ENCODE measurements at regions not wholly inside any gene's neighbourhood (a gene's known extent, or its start where the extent isn't known, plus 50 kb on each side); places are given as distances from the start of the nearest gene placed in this dataset.
"Not testable (repeated sequence)": the region's sequence is repeated elsewhere in the genome, so short reads cannot be mapped to it uniquely, and the experiment has no call there.

- Histone ChIP-seq H3K27me3 (ENCODE audit: insufficient read depth, poor library complexity, severe bottlenecking) (no peaks in the 10 kb centered on the region), H3K27ac (replicated peaks) (no peak overlapping the region), H3K4me3 (replicated peaks; ENCODE audit: insufficient read depth, low read length) (no peak overlapping the region)
- DNase-seq (ENCODE audit: low read depth in 1 of 2, low spot score in 1 of 2), result no peak
- TF ChIP-seq REST (IDR thresholded peaks at IDR 0.05; ENCODE audit: insufficient replicate concordance, low read depth) (no peak), CTCF (IDR thresholded peaks at IDR 0.05; ENCODE audit: insufficient read depth, low read length) (no peak), GABPA (IDR thresholded peaks at IDR 0.05; ENCODE audit: low read depth) (no peak)
Measured at GRCh38 chr18:1436199-1436598, 531.5 kb downstream of the ADCYAP1 start.

- TF ChIP-seq SPI1 (IDR thresholded peaks at IDR 0.05; ENCODE audit: borderline replicate concordance, low read depth), result no peak
- TF ChIP-seq REST (IDR thresholded peaks at IDR 0.05; ENCODE audit: insufficient replicate concordance, low read depth), result no peak
- no peak for TF ChIP-seq CTCF (IDR thresholded peaks at IDR 0.05; ENCODE audit: insufficient read depth, low read length)
- TF ChIP-seq GABPA (IDR thresholded peaks at IDR 0.05; ENCODE audit: low read depth), result no peak
- TF ChIP-seq POLR2AphosphoS5 (IDR thresholded peaks at IDR 0.05; ENCODE audit: low read depth), result no peak
- Histone ChIP-seq H3K27me3 (ENCODE audit: insufficient read depth, poor library complexity, severe bottlenecking) (no peaks in the 10 kb centered on the region), H3K27ac (replicated peaks) (no peak overlapping the region), H3K4me3 (replicated peaks; ENCODE audit: insufficient read depth, low read length) (no peak overlapping the region)
- no peak for DNase-seq (ENCODE audit: low read depth in 1 of 2, low spot score in 1 of 2)
Measured at GRCh38 chr18:1438458-1438910, 533.8 kb downstream of the ADCYAP1 start.

- TF ChIP-seq REST (IDR thresholded peaks at IDR 0.05; ENCODE audit: insufficient replicate concordance, low read depth) (no peak), GABPA (IDR thresholded peaks at IDR 0.05; ENCODE audit: low read depth) (no peak), CTCF (IDR thresholded peaks at IDR 0.05; ENCODE audit: insufficient read depth, low read length) (no peak), POLR2AphosphoS5 (IDR thresholded peaks at IDR 0.05; ENCODE audit: low read depth) (no peak), SPI1 (IDR thresholded peaks at IDR 0.05; ENCODE audit: borderline replicate concordance, low read depth) (no peak)
- Histone ChIP-seq H3K27me3 (ENCODE audit: insufficient read depth, poor library complexity, severe bottlenecking) (no peaks in the 10 kb centered on the region), H3K4me3 (replicated peaks; ENCODE audit: insufficient read depth, low read length) (no peak overlapping the region), H3K27ac (replicated peaks) (no peak overlapping the region)
- DNase-seq (ENCODE audit: low read depth in 1 of 2, low spot score in 1 of 2), result no peak
Measured at GRCh38 chr18:1438967-1439366, 534.3 kb downstream of the ADCYAP1 start.

- not testable (repeated sequence) for DNase-seq (ENCODE audit: low read depth in 1 of 2, low spot score in 1 of 2); H3K27me3 ChIP-seq (ENCODE audit: insufficient read depth, poor library complexity, severe bottlenecking); H3K4me3 ChIP-seq (replicated peaks; ENCODE audit: insufficient read depth, low read length); H3K27ac ChIP-seq (replicated peaks)
Measured at GRCh38 chr18:1444062-1444461, 539.4 kb downstream of the ADCYAP1 start.

Data from HL-60 (cell line).